K562 (cell line): ENCODE measurements at regions not wholly inside any gene's neighbourhood (a gene's known extent, or its start where the extent isn't known, plus 50 kb on each side); places are given as distances from the start of the nearest gene placed in this dataset.

ENCODE experiments used
- ATAC-seq: fragments of 200-7000 bp; cut with Tn5 transposase; 3 replicates; pipeline ENCODE4 v1.9.1; 2020; ENCODE audit warnings: moderate library complexity
- BruUV-seq: library from RNA; stranded (reverse); fragments of 400-500 nt; replicated peaks from 2 replicates; lab custom pipeline; 2021; lab: Mats Ljungman, UMichigan
- CTCF ChIA-PET: fragments of 300-600 bp; formaldehyde crosslinking; extraction: SDS; loops from one replicate; lab custom pipeline; 2021; ENCODE audit warnings: low intra/inter-chr PET ratio; lab: Yijun Ruan, JAX
- POLR2A ChIA-PET: fragments of 300-600, 350-650 bp; sonication (Branson Sonifier 250); formaldehyde crosslinking; extraction: SDS; loops from one replicate; lab custom pipeline; 2021; ENCODE audit warnings: antibody characterized with exemption, inconsistent platforms; lab: Yijun Ruan, JAX
- DNase-seq, 4 experiments: peaks; one replicate each; pipeline versions ENCODE4 v3.0.0 to v3.0.0-alpha.2; 2011 to 2018; ENCODE audit warnings: low spot score in 3 of 4, mixed read lengths in 3 of 4; ENCODE audit errors: extremely low read depth in 1 of 4
- FAIRE-seq: peaks from 2 replicates; lab custom pipeline; 2011; peaks lifted over from hg19 to GRCh38; lab: Jason Lieb, UNC
- H2AFZ ChIP-seq: 2 replicates; pipeline ENCODE4 v1.6.0; 2011; ENCODE audit warnings: low read depth, low read length, control low read depth, inconsistent platforms
- H3K27ac ChIP-seq: fragments of 200-600 bp; 3 replicates; pipeline ENCODE4 v1.8.0; 2011; ENCODE audit warnings: low read depth, mild to moderate bottlenecking, control low read depth, inconsistent platforms, low read length, moderate library complexity, mixed read lengths; ENCODE audit errors: extremely low read depth
- H3K27me3 ChIP-seq, 2 experiments: fragments of 300-600 bp in 1 of 2; 2 replicates in 1 of 2; 3 replicates in 1 of 2; pipeline versions ENCODE4 v1.6.0 to v1.8.0; 2011; ENCODE audit warnings: inconsistent platforms in 2 of 2, low read length in 2 of 2, mild to moderate bottlenecking in 1 of 2, mixed read lengths in 1 of 2, moderate library complexity in 1 of 2; ENCODE audit not compliant: control insufficient read depth in 2 of 2, insufficient read depth in 2 of 2
- H3K36me3 ChIP-seq: fragments of 300-600 bp; 3 replicates; pipeline ENCODE4 v1.8.0; 2011; ENCODE audit warnings: mild to moderate bottlenecking, low read length, inconsistent platforms; ENCODE audit not compliant: control insufficient read depth, insufficient read depth
- H3K4me1 ChIP-seq, 2 experiments: fragments of 200-600 bp in 1 of 2; replicated peaks in 1 of 2; 2 replicates in 1 of 2; 3 replicates in 1 of 2; pipeline versions ENCODE4 v1.5.1 to v1.8.0; 2011; ENCODE audit warnings: inconsistent platforms in 2 of 2, low read length in 2 of 2, mild to moderate bottlenecking in 1 of 2, mixed read lengths in 1 of 2, moderate library complexity in 1 of 2; ENCODE audit not compliant: control insufficient read depth in 2 of 2, insufficient read depth in 2 of 2
- H3K4me2 ChIP-seq: 2 replicates; pipeline ENCODE4 v1.6.1; 2011; ENCODE audit warnings: low read length, control low read depth, inconsistent platforms, mixed read lengths; ENCODE audit not compliant: insufficient read depth
- H3K4me3 ChIP-seq: fragments of 200-600 bp; sonication (generic), shearing (Covaris generic); 2 replicates; pipeline ENCODE4 v1.5.1; 2016; ENCODE audit warnings: control low read depth, inconsistent platforms
- H3K79me2 ChIP-seq: fragments of 200-600 bp; 3 replicates; pipeline ENCODE4 v1.8.0; 2011; ENCODE audit warnings: low read length, inconsistent platforms; ENCODE audit not compliant: control insufficient read depth, insufficient read depth
- H3K9ac ChIP-seq, 2 experiments: 2 replicates each; pipeline versions ENCODE4 v1.6.0 to v1.6.1; 2011; ENCODE audit warnings: low read depth in 2 of 2, low read length in 2 of 2, control low read depth in 1 of 2, inconsistent platforms in 1 of 2, mild to moderate bottlenecking in 1 of 2, mixed read lengths in 1 of 2; ENCODE audit not compliant: insufficient read depth in 1 of 2
- H3K9me1 ChIP-seq: one replicate; pipeline ENCODE4 v1.6.0; 2011; ENCODE audit warnings: inconsistent platforms, mild to moderate bottlenecking, low read length, moderate library complexity; ENCODE audit not compliant: control insufficient read depth, insufficient read depth
- H3K9me3 ChIP-seq: replicated peaks from 2 replicates; pipeline ENCODE4 v1.5.1; 2011; ENCODE audit warnings: low read depth, low read length, inconsistent platforms; ENCODE audit not compliant: control insufficient read depth, insufficient read depth
- H4K20me1 ChIP-seq: replicated peaks from 2 replicates; pipeline ENCODE4 v1.6.1; 2011; ENCODE audit warnings: low read length, inconsistent platforms, mixed read lengths; ENCODE audit not compliant: control insufficient read depth, insufficient read depth
- BCOR ChIP-seq: fragments of 450-650 bp; IDR thresholded peaks from 2 replicates; pipeline ENCODE4 v1.6.1; 2016
- BRD9 ChIP-seq: fragments of 450-650 bp; IDR thresholded peaks from 2 replicates; pipeline ENCODE4 v1.6.1; 2018; ENCODE audit warnings: low read depth; ENCODE audit not compliant: partially characterized antibody
- CBX5 ChIP-seq: IDR thresholded peaks from 2 replicates; pipeline ENCODE4 v1.6.1; 2014; ENCODE audit warnings: low read depth, borderline replicate concordance
- HMG20A ChIP-seq: fragments of 450-650 bp; formaldehyde crosslinking; conservative IDR thresholded peaks from 2 replicates; pipeline ENCODE4 v1.4.0; 2020; ENCODE audit warnings: mild to moderate bottlenecking, mixed read lengths
- SPI1 ChIP-seq: IDR thresholded peaks from 2 replicates; pipeline ENCODE4 v1.6.1; 2011; ENCODE audit warnings: low read depth, low read length, control low read depth, borderline replicate concordance
- SREBF1 ChIP-seq: fragments of 150-350 bp; IDR thresholded peaks from 2 replicates; pipeline ENCODE4 v1.6.1; 2014; ENCODE audit warnings: antibody characterized with exemption, low read depth, low read length, borderline replicate concordance
- TAF9B ChIP-seq: fragments of 450-650 bp; IDR thresholded peaks from 2 replicates; pipeline ENCODE4 v1.6.1; 2018; ENCODE audit warnings: mild to moderate bottlenecking; ENCODE audit not compliant: partially characterized antibody
- ZNF76 ChIP-seq: fragments of 250-450 bp; sonication (Bioruptor Pico); IDR thresholded peaks from 2 replicates; pipeline ENCODE4 v1.4.0; 2020; ENCODE audit warnings: mild to moderate bottlenecking, moderate library complexity, borderline replicate concordance
- WGBS: fragments of 100-300 bp; shearing (Covaris generic); methylation state at CpG from one replicate; pipeline ENCODE4 v1.1.6; 2016; ENCODE audit warnings: low coverage, mixed read lengths; ENCODE audit not compliant: insufficient coverage; ENCODE audit errors: missing lambda C conversion rate; 5-methylcytosine and 5-hydroxymethylcytosine counted together
- in situ Hi-C: fragments of 300-500 bp; cut with MboI; formaldehyde crosslinking; loops from 4 replicates; pipeline ENCODE4 v1.15.0; 2018; ENCODE audit warnings: inconsistent platforms, mixed read lengths
- intact Hi-C: fragments of 100-400 bp; cut with micrococcal nuclease; formaldehyde crosslinking; loops from 2 replicates; pipeline ENCODE4 v1.14.2; 2022

- no peak overlapping the region for H2AFZ ChIP-seq
- no peak for DNase-seq
- no peak overlapping the region for H3K4me2 ChIP-seq
- TF ChIP-seq SPI1 (peak; percentile 28; the same call in 1 of the 2 replicates), SREBF1 (no peak)
- no peaks in the 10 kb centered on the region for H3K27me3 ChIP-seq
- no peak for FAIRE-seq
- no peaks in the 10 kb centered on the region for H3K79me2 ChIP-seq
- H3K9ac ChIP-seq, result no peak overlapping the region
- CTCF ChIA-PET, result no interaction called here
- ATAC-seq, result no peak
- H3K36me3 ChIP-seq, result no peaks in the 10 kb centered on the region
- H3K4me1 ChIP-seq, result no peaks in the 10 kb centered on the region
- H3K9me3 ChIP-seq, result no peaks in the 10 kb centered on the region
- no peaks in the 10 kb centered on the region for H3K9me1 ChIP-seq
- no peak overlapping the region for H3K4me3 ChIP-seq
- POLR2A ChIA-PET, result no interaction called here
- H3K27ac ChIP-seq, result no peak overlapping the region
- intact Hi-C loops, result no loop called here
- no peaks in the 10 kb centered on the region for H4K20me1 ChIP-seq
- in situ Hi-C loops, result no loop called here
- no TSS peak for BruUV-seq
Measured at GRCh38 chr18:35868915-35869314, 103.6 kb upstream of the RMP24 start.

- no peak for TF ChIP-seq CBX5
- TF ChIP-seq TAF9B, result no peak
- TF ChIP-seq ZNF76 (CRISPR knock-in tag), result no peak
- TF ChIP-seq BCOR, result no peak
- no peak for TF ChIP-seq BRD9
- no peak for TF ChIP-seq HMG20A (CRISPR knock-in tag)
- TF ChIP-seq, all 486 proteins: peak for 0
- POLR2A ChIA-PET, result no interaction called here
Measured at GRCh38 chr18:35871337-35871736, 101.1 kb upstream of the RMP24 start.

More at GRCh38 chr18:35871337-35871736, 101.1 kb upstream of the RMP24 start:
- no peak overlapping the region for H2AFZ ChIP-seq
- BruUV-seq, result no TSS peak
- no peaks in the 10 kb centered on the region for H3K27me3 ChIP-seq
- ATAC-seq, result no peak
- no peaks in the 10 kb centered on the region for H3K9me3 ChIP-seq
- H4K20me1 ChIP-seq, result no peaks in the 10 kb centered on the region
- no peaks in the 10 kb centered on the region for H3K79me2 ChIP-seq
- 2% methylated on average over 2 of the region's 2 CpGs for WGBS
- no peaks in the 10 kb centered on the region for H3K9me1 ChIP-seq
- no peaks in the 10 kb centered on the region for H3K36me3 ChIP-seq
- no peak for FAIRE-seq
- intact Hi-C loops, result loop anchor here (10.0 kb wide), 1 partner anchor 1133 kb away; no protein-coding TSS in a partner anchor
- in situ Hi-C loops, result no loop called here
- H3K4me2 ChIP-seq, result no peak overlapping the region
- H3K4me1 ChIP-seq, result no peaks in the 10 kb centered on the region
- no peak overlapping the region for H3K27ac ChIP-seq
- H3K4me3 ChIP-seq, result no peak overlapping the region
- no peak for DNase-seq
- CTCF ChIA-PET, result no interaction called here
- no peak overlapping the region for H3K9ac ChIP-seq
